Transverse colon (tissue), 4 donors: ENCODE measurements at regions not wholly inside any gene's neighbourhood (a gene's known extent, or its start where the extent isn't known, plus 50 kb on each side); places are given as distances from the start of the nearest gene placed in this dataset.

Experiments used
- CTCF ChIP-seq, 5 experiments: fragments of 200-600 bp in 3 of 5; fragments of 450-650 bp in 2 of 5; sonication (generic) in 3 of 5; IDR thresholded peaks; 1 replicate in 2 of 5; 2 replicates in 3 of 5; pipeline ENCODE4 v1.5.1; 2016 to 2017; ENCODE audit warnings: antibody characterized with exemption in 5 of 5, inconsistent platforms in 3 of 5, mild to moderate bottlenecking in 2 of 5, moderate library complexity in 1 of 5
- EP300 ChIP-seq: sonication (generic); formaldehyde crosslinking; IDR thresholded peaks from one replicate; pipeline ENCODE4 v1.6.1; 2017; ENCODE audit warnings: antibody characterized with exemption, low read depth
- POLR2A ChIP-seq: fragments of 450-650 bp; IDR thresholded peaks from one replicate; pipeline ENCODE4 v1.6.1; 2016; ENCODE audit warnings: antibody characterized with exemption, mild to moderate bottlenecking, moderate library complexity
- POLR2AphosphoS5 ChIP-seq, 3 donors: sonication (generic); formaldehyde crosslinking; IDR thresholded peaks; one replicate each; pipeline ENCODE4 v1.6.1; 2016; ENCODE audit warnings: antibody characterized with exemption in 3 of 3

GRCh38 chr10:118901380-118901779, 128.1 kb upstream of the NANOS1 start:
- TF ChIP-seq POLR2A (no peak), CTCF (IDR thresholded peaks at IDR 0.05) (no peak), POLR2AphosphoS5 (IDR thresholded peaks at IDR 0.05) (no peak), EP300 (no peak)
